ENCODE measurements at regions not wholly inside any gene's neighbourhood (a gene's known extent, or its start where the extent isn't known, plus 50 kb on each side); places are given as distances from the start of the nearest gene placed in this dataset.

DNA sequence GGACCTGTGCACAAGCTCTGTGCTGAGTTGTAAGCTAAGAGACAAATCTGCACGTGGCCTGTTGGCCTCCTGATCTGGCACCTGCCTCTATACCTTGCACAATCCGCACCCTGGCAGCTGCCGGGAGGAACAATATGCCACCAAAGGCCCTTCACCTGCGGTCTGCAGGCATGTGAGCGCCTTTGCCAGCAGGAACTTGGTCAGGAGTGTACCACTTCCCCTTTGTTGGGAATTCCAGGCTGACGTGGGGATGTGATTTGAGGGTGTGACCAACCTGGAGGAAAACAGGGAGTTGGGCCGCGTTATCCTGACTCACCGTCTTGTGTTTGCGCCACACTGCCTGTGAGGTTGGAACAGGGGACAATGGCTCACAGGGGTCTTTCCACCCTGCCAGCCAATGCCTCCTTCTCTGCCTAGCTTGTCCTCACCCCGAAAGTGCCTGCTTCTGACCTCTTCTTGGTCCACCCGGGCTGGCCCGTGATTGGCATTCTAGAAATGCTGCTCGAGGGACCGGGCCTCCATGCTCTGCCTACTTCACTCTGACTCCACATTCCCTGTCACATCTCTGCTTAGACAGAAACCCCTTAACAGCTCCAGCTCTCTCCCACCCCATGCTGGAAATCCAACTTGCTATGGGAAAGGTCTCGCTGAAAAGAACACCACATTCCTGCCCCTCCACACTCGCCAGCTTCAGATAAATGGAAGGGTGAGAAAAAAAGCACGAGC lies 67.1 kb upstream of the MAP4K4 start:
- TF ChIP-seq CTCF (IDR thresholded peaks at IDR 0.05) (no peak), POLR2AphosphoS5 (IDR thresholded peaks at IDR 0.05) (no peak)

Measured in transverse colon (tissue), 4 donors.